Suprapubic skin (tissue), 4 donors: ENCODE measurements at regions not wholly inside any gene's neighbourhood (a gene's known extent, or its start where the extent isn't known, plus 50 kb on each side); places are given as distances from the start of the nearest gene placed in this dataset.

Experiments
- CTCF ChIP-seq, 2 donors: fragments of 200-600 bp in 1 of 2; fragments of 450-650 bp in 1 of 2; sonication (generic) in 1 of 2; IDR thresholded peaks; one replicate each; pipeline ENCODE4 v1.5.1; 2016 to 2019; ENCODE audit warnings: antibody characterized with exemption in 2 of 2, mild to moderate bottlenecking in 1 of 2, moderate library complexity in 1 of 2
- POLR2A ChIP-seq, 2 donors: fragments of 450-650 bp; IDR thresholded peaks; one replicate each; pipeline ENCODE4 v1.6.1; 2017; ENCODE audit warnings: antibody characterized with exemption in 2 of 2, mild to moderate bottlenecking in 2 of 2, moderate library complexity in 2 of 2
- POLR2AphosphoS5 ChIP-seq, 3 donors: sonication (generic); formaldehyde crosslinking; IDR thresholded peaks; one replicate each; pipeline ENCODE4 v1.6.1; 2017; ENCODE audit warnings: antibody characterized with exemption in 3 of 3

GRCh38 chr1:36673202-36673601, 190.5 kb upstream of the CSF3R start:
- TF ChIP-seq CTCF (IDR thresholded peaks at IDR 0.05) (no peak), POLR2A (IDR thresholded peaks at IDR 0.05) (no peak), POLR2AphosphoS5 (IDR thresholded peaks at IDR 0.05) (no peak)
